ENCODE measurements at regions not wholly inside any gene's neighbourhood (a gene's known extent, or its start where the extent isn't known, plus 50 kb on each side); places are given as distances from the start of the nearest gene placed in this dataset.

DNA sequence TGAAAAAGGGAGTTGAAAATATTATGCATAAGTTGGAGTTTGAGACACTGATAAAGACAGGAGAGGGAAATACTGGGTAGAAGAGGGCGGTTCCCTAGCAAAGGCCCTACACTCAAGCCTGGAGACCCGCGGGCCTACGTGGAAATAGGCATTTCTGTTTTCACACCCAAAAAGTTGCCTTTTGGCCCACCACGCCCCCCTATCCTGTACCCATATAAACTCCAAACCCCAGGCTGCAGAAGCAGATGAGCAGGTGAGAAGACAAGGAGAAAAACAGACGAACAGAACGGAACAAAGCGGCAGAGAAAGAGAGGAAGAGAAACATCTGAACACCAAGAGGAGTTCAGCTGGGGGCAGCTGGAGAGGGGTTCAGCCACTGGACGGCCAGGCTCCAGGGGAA is 177.9 kb downstream of the GALC start:
- H3K4me3 Mint-ChIP-seq (ENCODE audit: low read depth, unreplicated experiment): no peak overlapping the region
- H3K36me3 Mint-ChIP-seq (ENCODE audit: insufficient read depth, unreplicated experiment): no peaks in the 10 kb centered on the region
- DNase-seq: no peak
- CTCF ChIA-PET: no interaction called here
- BruUV-seq (replicated peaks): no TSS peak
- H3K27ac Mint-ChIP-seq (ENCODE audit: unreplicated experiment): no peak overlapping the region
- H3K9me3 Mint-ChIP-seq (ENCODE audit: low read depth, unreplicated experiment): peaks cover 10% of the 10 kb centered on the region
- H3K4me1 Mint-ChIP-seq (ENCODE audit: low read depth, unreplicated experiment): no peaks in the 10 kb centered on the region
- peaks cover 17% of the 10 kb centered on the region for H3K27me3 Mint-ChIP-seq (ENCODE audit: unreplicated experiment)
- intact Hi-C loops (cut with micrococcal nuclease; ENCODE audit: unreplicated experiment): no loop called here
- TF ChIP-seq, protein P1, sequence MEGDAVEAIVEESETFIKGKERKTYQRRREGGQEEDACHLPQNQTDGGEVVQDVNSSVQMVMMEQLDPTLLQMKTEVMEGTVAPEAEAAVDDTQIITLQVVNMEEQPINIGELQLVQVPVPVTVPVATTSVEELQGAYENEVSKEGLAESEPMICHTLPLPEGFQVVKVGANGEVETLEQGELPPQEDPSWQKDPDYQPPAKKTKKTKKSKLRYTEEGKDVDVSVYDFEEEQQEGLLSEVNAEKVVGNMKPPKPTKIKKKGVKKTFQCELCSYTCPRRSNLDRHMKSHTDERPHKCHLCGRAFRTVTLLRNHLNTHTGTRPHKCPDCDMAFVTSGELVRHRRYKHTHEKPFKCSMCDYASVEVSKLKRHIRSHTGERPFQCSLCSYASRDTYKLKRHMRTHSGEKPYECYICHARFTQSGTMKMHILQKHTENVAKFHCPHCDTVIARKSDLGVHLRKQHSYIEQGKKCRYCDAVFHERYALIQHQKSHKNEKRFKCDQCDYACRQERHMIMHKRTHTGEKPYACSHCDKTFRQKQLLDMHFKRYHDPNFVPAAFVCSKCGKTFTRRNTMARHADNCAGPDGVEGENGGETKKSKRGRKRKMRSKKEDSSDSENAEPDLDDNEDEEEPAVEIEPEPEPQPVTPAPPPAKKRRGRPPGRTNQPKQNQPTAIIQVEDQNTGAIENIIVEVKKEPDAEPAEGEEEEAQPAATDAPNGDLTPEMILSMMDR (IDR thresholded peaks at IDR 0.05; ENCODE audit: unreplicated experiment): no peak

DNA sequence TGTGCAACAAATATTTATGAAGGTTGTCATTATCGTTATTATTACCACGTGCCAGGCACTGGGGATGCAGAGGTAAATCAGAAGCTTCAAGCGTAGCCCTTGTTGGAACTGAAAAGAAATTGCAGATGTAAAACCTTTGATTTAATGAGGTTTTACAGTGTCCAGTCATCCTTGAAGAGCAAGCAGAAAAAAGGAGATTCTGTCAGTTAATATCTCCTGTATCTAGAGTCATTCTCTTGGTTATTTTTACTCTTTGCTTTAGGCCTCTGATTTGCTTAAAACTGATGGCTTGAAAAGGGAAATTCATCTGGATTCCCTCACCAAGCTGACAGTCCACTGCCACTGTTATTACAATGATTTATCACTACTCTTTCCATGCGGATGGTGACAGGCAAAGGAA is 179.3 kb downstream of the GALC start:
- Mint-ChIP-seq H3K9me3 (ENCODE audit: low read depth, unreplicated experiment) (peaks cover 10% of the 10 kb centered on the region), H3K4me1 (ENCODE audit: low read depth, unreplicated experiment) (no peaks in the 10 kb centered on the region), H3K36me3 (ENCODE audit: insufficient read depth, unreplicated experiment) (no peaks in the 10 kb centered on the region), H3K27ac (ENCODE audit: unreplicated experiment) (no peak overlapping the region), H3K4me3 (ENCODE audit: low read depth, unreplicated experiment) (no peak overlapping the region), H3K27me3 (ENCODE audit: unreplicated experiment) (peaks cover 9% of the 10 kb centered on the region)
- intact Hi-C loops (cut with micrococcal nuclease; ENCODE audit: unreplicated experiment): no loop called here
- TF ChIP-seq, protein P1 (IDR thresholded peaks at IDR 0.05; ENCODE audit: unreplicated experiment): no peak
- CTCF ChIA-PET: no interaction called here
- BruUV-seq (replicated peaks): no TSS peak
- DNase-seq: no peak

DNA sequence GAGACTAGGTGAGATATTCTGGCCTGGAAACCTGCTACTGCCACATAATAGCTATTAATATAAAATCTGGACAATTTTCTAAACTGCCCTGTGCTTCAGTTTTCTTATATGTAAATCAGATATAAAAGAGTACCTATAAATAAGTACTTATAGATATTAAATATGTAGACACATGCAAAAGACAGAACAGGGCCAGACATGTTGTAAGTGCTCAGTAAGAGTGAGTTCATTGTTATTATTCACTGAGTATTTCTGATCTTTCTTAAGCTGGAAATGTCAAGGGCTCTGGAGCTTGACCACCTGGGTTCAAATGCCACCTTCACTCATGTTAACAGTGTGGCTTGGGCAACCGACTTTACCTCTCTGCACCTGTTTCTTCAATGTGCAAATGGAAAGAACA is 179.8 kb downstream of the GALC start:
- peaks cover 5% of the 10 kb centered on the region for H3K27me3 Mint-ChIP-seq (ENCODE audit: unreplicated experiment)
- TF ChIP-seq, protein P1 (IDR thresholded peaks at IDR 0.05; ENCODE audit: unreplicated experiment): no peak
- no peak for DNase-seq
- peaks cover 9% of the 10 kb centered on the region for H3K9me3 Mint-ChIP-seq (ENCODE audit: low read depth, unreplicated experiment)
- no peaks in the 10 kb centered on the region for H3K36me3 Mint-ChIP-seq (ENCODE audit: insufficient read depth, unreplicated experiment)
- CTCF ChIA-PET: no interaction called here
- no peak overlapping the region for H3K27ac Mint-ChIP-seq (ENCODE audit: unreplicated experiment)
- no peaks in the 10 kb centered on the region for H3K4me1 Mint-ChIP-seq (ENCODE audit: low read depth, unreplicated experiment)
- H3K4me3 Mint-ChIP-seq (ENCODE audit: low read depth, unreplicated experiment): no peak overlapping the region
- BruUV-seq (replicated peaks): no TSS peak
- intact Hi-C loops (cut with micrococcal nuclease; ENCODE audit: unreplicated experiment): no loop called here

DNA sequence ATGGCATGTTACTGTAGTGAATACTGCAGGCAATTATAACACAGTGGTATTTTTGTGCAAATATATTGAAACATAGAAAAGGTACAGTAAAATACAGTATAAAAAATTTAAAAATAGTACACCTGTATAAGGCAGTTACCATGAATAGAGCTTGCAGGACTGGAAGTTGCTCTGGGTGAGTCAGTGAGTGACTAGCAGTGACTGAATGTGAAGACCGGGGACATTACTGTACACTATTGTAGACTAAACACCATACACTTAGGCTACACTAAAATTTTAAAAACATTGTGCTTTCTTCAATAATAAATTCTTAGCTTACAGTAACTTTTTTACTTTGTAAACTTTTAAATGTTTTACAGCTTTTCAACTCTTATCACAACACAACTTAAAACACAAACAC is 181.7 kb downstream of the GALC start:
- Mint-ChIP-seq H3K36me3 (ENCODE audit: insufficient read depth, unreplicated experiment) (no peaks in the 10 kb centered on the region), H3K4me3 (ENCODE audit: low read depth, unreplicated experiment) (no peak overlapping the region), H3K27ac (ENCODE audit: unreplicated experiment) (no peak overlapping the region), H3K27me3 (ENCODE audit: unreplicated experiment) (no peaks in the 10 kb centered on the region), H3K9me3 (ENCODE audit: low read depth, unreplicated experiment) (peaks cover 3% of the 10 kb centered on the region), H3K4me1 (ENCODE audit: low read depth, unreplicated experiment) (no peaks in the 10 kb centered on the region)
- BruUV-seq (replicated peaks): no TSS peak
- TF ChIP-seq, protein P1 (IDR thresholded peaks at IDR 0.05; ENCODE audit: unreplicated experiment): no peak
- intact Hi-C loops (cut with micrococcal nuclease; ENCODE audit: unreplicated experiment): no loop called here
- CTCF ChIA-PET: no interaction called here
- DNase-seq: no peak

DNA sequence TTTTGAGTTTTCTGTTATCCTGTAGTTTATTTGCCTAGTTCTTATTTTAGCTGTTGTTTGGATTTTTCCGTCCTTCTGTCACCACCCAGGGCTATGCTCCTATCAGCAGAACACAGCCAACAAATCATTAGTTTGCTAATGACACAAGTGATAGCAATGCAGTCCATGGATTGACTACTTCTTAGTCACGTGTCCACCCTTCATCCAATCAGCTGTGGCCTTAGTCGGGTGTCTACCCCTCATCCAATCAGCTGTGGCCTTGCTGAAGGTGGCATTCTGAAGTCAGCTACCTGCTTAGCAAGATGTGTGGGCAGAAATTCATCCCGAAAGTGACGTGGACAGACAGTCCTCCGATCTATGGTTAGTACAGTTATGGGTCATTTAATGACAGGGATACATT is 182.3 kb downstream of the GALC start:
- H3K27ac Mint-ChIP-seq (ENCODE audit: unreplicated experiment): no peak overlapping the region
- no peak overlapping the region for H3K4me3 Mint-ChIP-seq (ENCODE audit: low read depth, unreplicated experiment)
- DNase-seq: no peak
- CTCF ChIA-PET: no interaction called here
- intact Hi-C loops (cut with micrococcal nuclease; ENCODE audit: unreplicated experiment): no loop called here
- H3K27me3 Mint-ChIP-seq (ENCODE audit: unreplicated experiment): no peaks in the 10 kb centered on the region
- peaks cover 3% of the 10 kb centered on the region for H3K9me3 Mint-ChIP-seq (ENCODE audit: low read depth, unreplicated experiment)
- no peaks in the 10 kb centered on the region for H3K4me1 Mint-ChIP-seq (ENCODE audit: low read depth, unreplicated experiment)
- TF ChIP-seq, protein P1 (IDR thresholded peaks at IDR 0.05; ENCODE audit: unreplicated experiment): no peak
- BruUV-seq (replicated peaks): no TSS peak
- H3K36me3 Mint-ChIP-seq (ENCODE audit: insufficient read depth, unreplicated experiment): no peaks in the 10 kb centered on the region

Data from Calu3 (cell line).